OCI-LY1 (cell line): ENCODE measurements at regions not wholly inside any gene's neighbourhood (a gene's known extent, or its start where the extent isn't known, plus 50 kb on each side); places are given as distances from the start of the nearest gene placed in this dataset.
"Not testable (repeated sequence)": the region's sequence is repeated elsewhere in the genome, so short reads cannot be mapped to it uniquely, and the experiment has no call there.

Source experiments
- H2AFZ ChIP-seq: fragments of 200-600 bp; sonication (generic), shearing (Covaris generic); 2 replicates; pipeline ENCODE4 v1.6.0; 2014; ENCODE audit warnings: antibody characterized with exemption, mild to moderate bottlenecking, low read length
- H3F3A ChIP-seq: fragments of 200-600 bp; sonication (generic), shearing (Covaris generic); 2 replicates; pipeline ENCODE4 v1.6.0; 2014; ENCODE audit warnings: mild to moderate bottlenecking, antibody characterized with exemption, low read length, moderate library complexity; ENCODE audit not compliant: insufficient read depth
- H3K27ac ChIP-seq: fragments of 200-600 bp; sonication (generic); 2 replicates; pipeline ENCODE4 v1.5.1; 2014; ENCODE audit warnings: low read length, mixed run types, mild to moderate bottlenecking, low read depth; ENCODE audit not compliant: poor library complexity, severe bottlenecking
- H3K27me3 ChIP-seq: fragments of 200-600 bp; sonication (generic); 2 replicates; pipeline ENCODE4 v1.6.0; 2014; ENCODE audit warnings: antibody characterized with exemption, mild to moderate bottlenecking, low read length, moderate library complexity; ENCODE audit not compliant: insufficient read depth
- H3K36me3 ChIP-seq: fragments of 200-600 bp; sonication (generic); 2 replicates; pipeline ENCODE4 v1.6.1; 2014; ENCODE audit warnings: mild to moderate bottlenecking, antibody characterized with exemption, low read length, moderate library complexity, mixed read lengths; ENCODE audit not compliant: insufficient read depth
- H3K4me1 ChIP-seq: fragments of 200-600 bp; sonication (generic); 2 replicates; pipeline ENCODE4 v1.5.1; 2014; ENCODE audit warnings: mild to moderate bottlenecking, low read length, moderate library complexity; ENCODE audit not compliant: insufficient read depth, severe bottlenecking
- H3K4me2 ChIP-seq: fragments of 200-600 bp; sonication (generic), shearing (Covaris generic); 2 replicates; pipeline ENCODE4 v1.6.1; 2014; ENCODE audit warnings: low read length
- H3K4me3 ChIP-seq: fragments of 200-600 bp; sonication (generic); 2 replicates; pipeline ENCODE4 v1.5.1; 2014; ENCODE audit warnings: low read length, low read depth, mild to moderate bottlenecking, mixed read lengths; ENCODE audit not compliant: poor library complexity, severe bottlenecking
- H3K79me2 ChIP-seq: fragments of 200-600 bp; shearing (Covaris generic); 2 replicates; pipeline ENCODE4 v1.6.1; 2016; ENCODE audit warnings: mixed run types, low read length, mixed read lengths; ENCODE audit not compliant: insufficient read depth
- H3K9ac ChIP-seq: fragments of 200-600 bp; sonication (generic), shearing (Covaris generic); 2 replicates; pipeline ENCODE4 v1.6.1; 2014; ENCODE audit warnings: mild to moderate bottlenecking, low read length, mixed read lengths
- H3K9me2 ChIP-seq: fragments of 200-600 bp; sonication (generic), shearing (Covaris generic); 2 replicates; pipeline ENCODE4 v1.6.1; 2014; ENCODE audit warnings: low read depth, mild to moderate bottlenecking, low read length, mixed read lengths
- H3K9me3 ChIP-seq: fragments of 200-600 bp; shearing (Covaris generic); 2 replicates; pipeline ENCODE4 v1.6.1; 2014; ENCODE audit warnings: low read length, mixed read lengths
- H4K20me1 ChIP-seq: fragments of 200-600 bp; sonication (generic), shearing (Covaris generic); 2 replicates; pipeline ENCODE4 v1.6.0; 2016; ENCODE audit warnings: mild to moderate bottlenecking, low read length; ENCODE audit not compliant: insufficient read depth
- EZH2 ChIP-seq: fragments of 200-600 bp; sonication (generic), shearing (Covaris generic); IDR thresholded peaks from 2 replicates; pipeline ENCODE4 v1.8.0; 2017; ENCODE audit warnings: borderline replicate concordance, mixed run types, mild to moderate bottlenecking, antibody characterized with exemption, low read length, moderate library complexity, mixed read lengths
- TF ChIP-seq, protein P1 (sequence below): fragments of 200-600 bp; sonication (generic), shearing (Covaris generic); IDR thresholded peaks from 2 replicates; pipeline ENCODE4 v1.5.1; 2017; ENCODE audit warnings: mild to moderate bottlenecking, antibody characterized with exemption, low read length, moderate library complexity, mixed read lengths

GRCh38 chr11:87518266-87518665 lies 480.5 kb downstream of the TMEM135 start:
- H3K4me2 ChIP-seq, result no peak overlapping the region
- no peak overlapping the region for H3K27ac ChIP-seq
- H3K9ac ChIP-seq, result no peak overlapping the region
- H3K9me2 ChIP-seq, result no peaks in the 10 kb centered on the region
- TF ChIP-seq, protein P1, sequence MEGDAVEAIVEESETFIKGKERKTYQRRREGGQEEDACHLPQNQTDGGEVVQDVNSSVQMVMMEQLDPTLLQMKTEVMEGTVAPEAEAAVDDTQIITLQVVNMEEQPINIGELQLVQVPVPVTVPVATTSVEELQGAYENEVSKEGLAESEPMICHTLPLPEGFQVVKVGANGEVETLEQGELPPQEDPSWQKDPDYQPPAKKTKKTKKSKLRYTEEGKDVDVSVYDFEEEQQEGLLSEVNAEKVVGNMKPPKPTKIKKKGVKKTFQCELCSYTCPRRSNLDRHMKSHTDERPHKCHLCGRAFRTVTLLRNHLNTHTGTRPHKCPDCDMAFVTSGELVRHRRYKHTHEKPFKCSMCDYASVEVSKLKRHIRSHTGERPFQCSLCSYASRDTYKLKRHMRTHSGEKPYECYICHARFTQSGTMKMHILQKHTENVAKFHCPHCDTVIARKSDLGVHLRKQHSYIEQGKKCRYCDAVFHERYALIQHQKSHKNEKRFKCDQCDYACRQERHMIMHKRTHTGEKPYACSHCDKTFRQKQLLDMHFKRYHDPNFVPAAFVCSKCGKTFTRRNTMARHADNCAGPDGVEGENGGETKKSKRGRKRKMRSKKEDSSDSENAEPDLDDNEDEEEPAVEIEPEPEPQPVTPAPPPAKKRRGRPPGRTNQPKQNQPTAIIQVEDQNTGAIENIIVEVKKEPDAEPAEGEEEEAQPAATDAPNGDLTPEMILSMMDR, result no peak
- TF ChIP-seq EZH2, result no peak
- no peaks in the 10 kb centered on the region for H3K79me2 ChIP-seq
- no peak overlapping the region for H2AFZ ChIP-seq
- H4K20me1 ChIP-seq, result no peaks in the 10 kb centered on the region
- H3K4me3 ChIP-seq, result no peak overlapping the region
- no peaks in the 10 kb centered on the region for H3K36me3 ChIP-seq
- no peaks in the 10 kb centered on the region for H3K4me1 ChIP-seq
- no peaks in the 10 kb centered on the region for H3F3A ChIP-seq
- H3K27me3 ChIP-seq, result no peaks in the 10 kb centered on the region
- H3K9me3 ChIP-seq, result no peaks in the 10 kb centered on the region

GRCh38 chr11:87517351-87517750 lies 479.6 kb downstream of the TMEM135 start:
- TF ChIP-seq EZH2, result no peak
- TF ChIP-seq, protein P1, result no peak
- H4K20me1 ChIP-seq, result no peaks in the 10 kb centered on the region
- H3K4me2 ChIP-seq, result no peak overlapping the region
- no peak overlapping the region for H2AFZ ChIP-seq
- no peaks in the 10 kb centered on the region for H3K4me1 ChIP-seq
- no peaks in the 10 kb centered on the region for H3K36me3 ChIP-seq
- no peaks in the 10 kb centered on the region for H3K27me3 ChIP-seq
- H3K9me2 ChIP-seq, result no peaks in the 10 kb centered on the region
- H3K27ac ChIP-seq, result no peak overlapping the region
- H3K9me3 ChIP-seq, result no peaks in the 10 kb centered on the region
- H3F3A ChIP-seq, result no peaks in the 10 kb centered on the region
- no peak overlapping the region for H3K9ac ChIP-seq
- no peak overlapping the region for H3K4me3 ChIP-seq
- no peaks in the 10 kb centered on the region for H3K79me2 ChIP-seq

GRCh38 chr11:87507722-87508121 lies 470.0 kb downstream of the TMEM135 start:
- H3K4me1 ChIP-seq, result not testable (repeated sequence)

DNA sequence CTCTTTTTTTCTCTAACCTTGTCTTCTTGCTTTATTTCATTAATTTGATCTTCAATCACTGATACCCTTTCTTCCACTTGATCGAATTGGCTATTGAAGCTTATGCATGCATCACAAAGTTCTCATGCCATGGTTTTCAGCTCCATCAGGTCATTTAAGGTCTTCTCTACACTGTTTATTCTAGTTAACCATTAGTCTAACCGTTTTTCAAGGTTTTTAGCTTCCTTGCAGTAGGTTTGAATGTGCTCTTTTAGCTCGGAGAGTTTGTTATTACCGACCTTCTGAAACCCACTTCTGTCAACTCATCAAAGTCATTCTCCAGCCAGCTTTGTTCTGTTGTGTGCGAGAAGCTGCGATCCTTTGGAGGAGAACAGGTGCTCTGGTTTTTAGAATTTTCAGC lies 469.2 kb downstream of the TMEM135 start:
- H3K36me3 ChIP-seq, H3K9ac ChIP-seq, H2AFZ ChIP-seq, H3F3A ChIP-seq, H3K4me1 ChIP-seq, H3K79me2 ChIP-seq, H3K27me3 ChIP-seq, H3K9me3 ChIP-seq, H4K20me1 ChIP-seq, H3K27ac ChIP-seq, H3K9me2 ChIP-seq, H3K4me2 ChIP-seq, H3K4me3 ChIP-seq: not testable (repeated sequence)

More at GRCh38 chr11:87507722-87508121, 470.0 kb downstream of the TMEM135 start:
- H3K4me3 ChIP-seq, H3K9me3 ChIP-seq, H3K9ac ChIP-seq, H3K79me2 ChIP-seq, H3F3A ChIP-seq, H3K4me2 ChIP-seq, H3K27me3 ChIP-seq, H3K9me2 ChIP-seq, H3K27ac ChIP-seq, H2AFZ ChIP-seq, H3K36me3 ChIP-seq, H4K20me1 ChIP-seq: not testable (repeated sequence)
